KMS-11 (cell line): ENCODE measurements at regions not wholly inside any gene's neighbourhood (a gene's known extent, or its start where the extent isn't known, plus 50 kb on each side); places are given as distances from the start of the nearest gene placed in this dataset.

Experiments
- H2AFZ ChIP-seq: fragments of 200-600 bp; sonication (generic); 2 replicates; pipeline ENCODE4 v1.6.1; 2016; ENCODE audit warnings: antibody characterized with exemption, mixed run types, low read depth
- H3K27ac ChIP-seq: fragments of 200-600 bp; sonication (generic); 2 replicates; pipeline ENCODE4 v1.6.1; 2016; ENCODE audit warnings: mild to moderate bottlenecking, mixed run types
- H3K27me3 ChIP-seq: fragments of 200-600 bp; sonication (generic); 2 replicates; pipeline ENCODE4 v1.6.1; 2017; ENCODE audit warnings: mild to moderate bottlenecking, low read depth, mixed run types, moderate library complexity; ENCODE audit not compliant: insufficient read depth
- H3K36me3 ChIP-seq: fragments of 200-600 bp; sonication (generic); 2 replicates; pipeline ENCODE4 v1.6.1; 2017; ENCODE audit warnings: mild to moderate bottlenecking, mixed run types; ENCODE audit not compliant: insufficient read depth
- H3K4me1 ChIP-seq: fragments of 200-600 bp; sonication (generic); 2 replicates; pipeline ENCODE4 v1.6.1; 2016; ENCODE audit warnings: mild to moderate bottlenecking, low read depth, mixed run types; ENCODE audit not compliant: poor library complexity, severe bottlenecking
- H3K4me2 ChIP-seq: fragments of 200-600 bp; sonication (generic); 2 replicates; pipeline ENCODE4 v1.7.0; 2016; ENCODE audit warnings: mild to moderate bottlenecking, mixed run types
- H3K4me3 ChIP-seq: fragments of 200-600 bp; sonication (generic); IDR thresholded peaks from 2 replicates; pipeline ENCODE4 v1.6.1; 2017; ENCODE audit warnings: low read depth, low read length, mixed read lengths; ENCODE audit not compliant: insufficient read depth
- H3K79me2 ChIP-seq: fragments of 200-600 bp; sonication (generic); 2 replicates; pipeline ENCODE4 v1.6.1; 2016; ENCODE audit warnings: low read depth, mixed run types; ENCODE audit not compliant: insufficient read depth
- H3K9ac ChIP-seq: fragments of 200-600 bp; sonication (generic); 2 replicates; pipeline ENCODE4 v1.6.1; 2016; ENCODE audit warnings: mild to moderate bottlenecking, mixed run types
- H4K20me1 ChIP-seq: fragments of 200-600 bp; sonication (generic); 2 replicates; pipeline ENCODE4 v1.6.1; 2016; ENCODE audit warnings: mild to moderate bottlenecking, mixed run types; ENCODE audit not compliant: insufficient read depth
- TF ChIP-seq, protein P1 (sequence below): fragments of 200-600 bp; sonication (generic); conservative IDR thresholded peaks from 2 replicates; pipeline ENCODE4 v1.6.1; 2017; ENCODE audit warnings: low read depth, mild to moderate bottlenecking, antibody characterized with exemption, low read length, moderate library complexity, mixed read lengths

DNA sequence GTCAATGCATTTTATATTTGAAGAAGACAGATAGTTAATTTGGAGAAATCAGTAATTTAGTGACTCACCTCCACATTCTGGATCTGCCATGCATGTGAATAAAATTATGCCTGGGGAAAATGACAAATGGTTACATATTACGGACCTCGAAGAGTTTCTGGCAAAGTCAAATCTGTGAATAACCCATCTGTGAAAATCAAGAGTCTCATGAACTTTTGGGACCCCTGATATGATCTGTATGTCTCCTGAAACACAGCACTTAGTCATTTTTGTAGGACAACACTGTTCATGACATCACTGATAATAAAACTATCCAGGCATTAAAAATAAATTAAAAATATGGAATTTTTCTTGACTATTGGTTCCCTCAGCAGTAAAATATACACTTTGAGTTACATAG, 584.5 kb downstream of the TLE4 start:
- Histone ChIP-seq H3K27ac (no peak overlapping the region), H3K79me2 (no peaks in the 10 kb centered on the region), H2AFZ (no peak overlapping the region), H4K20me1 (no peaks in the 10 kb centered on the region), H3K4me2 (no peak overlapping the region), H3K4me3 (no peak overlapping the region), H3K36me3 (no peaks in the 10 kb centered on the region), H3K9ac (no peak overlapping the region), H3K4me1 (no peaks in the 10 kb centered on the region), H3K27me3 (no peaks in the 10 kb centered on the region)
- TF ChIP-seq, protein P1, sequence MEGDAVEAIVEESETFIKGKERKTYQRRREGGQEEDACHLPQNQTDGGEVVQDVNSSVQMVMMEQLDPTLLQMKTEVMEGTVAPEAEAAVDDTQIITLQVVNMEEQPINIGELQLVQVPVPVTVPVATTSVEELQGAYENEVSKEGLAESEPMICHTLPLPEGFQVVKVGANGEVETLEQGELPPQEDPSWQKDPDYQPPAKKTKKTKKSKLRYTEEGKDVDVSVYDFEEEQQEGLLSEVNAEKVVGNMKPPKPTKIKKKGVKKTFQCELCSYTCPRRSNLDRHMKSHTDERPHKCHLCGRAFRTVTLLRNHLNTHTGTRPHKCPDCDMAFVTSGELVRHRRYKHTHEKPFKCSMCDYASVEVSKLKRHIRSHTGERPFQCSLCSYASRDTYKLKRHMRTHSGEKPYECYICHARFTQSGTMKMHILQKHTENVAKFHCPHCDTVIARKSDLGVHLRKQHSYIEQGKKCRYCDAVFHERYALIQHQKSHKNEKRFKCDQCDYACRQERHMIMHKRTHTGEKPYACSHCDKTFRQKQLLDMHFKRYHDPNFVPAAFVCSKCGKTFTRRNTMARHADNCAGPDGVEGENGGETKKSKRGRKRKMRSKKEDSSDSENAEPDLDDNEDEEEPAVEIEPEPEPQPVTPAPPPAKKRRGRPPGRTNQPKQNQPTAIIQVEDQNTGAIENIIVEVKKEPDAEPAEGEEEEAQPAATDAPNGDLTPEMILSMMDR, result no peak

DNA sequence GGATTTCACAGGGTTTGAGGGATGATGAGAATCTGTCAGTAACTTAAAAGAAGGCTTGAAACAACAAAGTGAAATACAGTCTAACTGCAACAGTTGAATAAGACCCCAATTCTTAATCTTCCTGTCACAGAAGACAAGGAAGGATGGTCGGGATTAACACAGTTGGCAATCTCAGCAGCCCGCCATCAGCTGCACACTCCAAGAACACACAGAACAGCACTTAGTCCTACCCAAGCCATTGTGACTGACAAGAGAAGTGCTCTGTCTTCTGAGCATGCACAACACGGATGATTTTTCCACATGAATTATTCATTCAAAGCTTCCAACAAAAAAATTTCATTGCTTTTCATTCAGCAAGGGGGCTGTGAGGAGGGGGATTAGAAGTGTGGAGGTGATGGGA, 576.1 kb downstream of the TLE4 start:
- H3K4me3 ChIP-seq, result no peak overlapping the region
- H3K27ac ChIP-seq, result no peak overlapping the region
- no peaks in the 10 kb centered on the region for H4K20me1 ChIP-seq
- H3K4me1 ChIP-seq, result no peaks in the 10 kb centered on the region
- TF ChIP-seq, protein P1, result no peak
- no peaks in the 10 kb centered on the region for H3K36me3 ChIP-seq
- H3K9ac ChIP-seq, result no peak overlapping the region
- H3K79me2 ChIP-seq, result no peaks in the 10 kb centered on the region
- H2AFZ ChIP-seq, result no peak overlapping the region
- no peak overlapping the region for H3K4me2 ChIP-seq
- H3K27me3 ChIP-seq, result no peaks in the 10 kb centered on the region

DNA sequence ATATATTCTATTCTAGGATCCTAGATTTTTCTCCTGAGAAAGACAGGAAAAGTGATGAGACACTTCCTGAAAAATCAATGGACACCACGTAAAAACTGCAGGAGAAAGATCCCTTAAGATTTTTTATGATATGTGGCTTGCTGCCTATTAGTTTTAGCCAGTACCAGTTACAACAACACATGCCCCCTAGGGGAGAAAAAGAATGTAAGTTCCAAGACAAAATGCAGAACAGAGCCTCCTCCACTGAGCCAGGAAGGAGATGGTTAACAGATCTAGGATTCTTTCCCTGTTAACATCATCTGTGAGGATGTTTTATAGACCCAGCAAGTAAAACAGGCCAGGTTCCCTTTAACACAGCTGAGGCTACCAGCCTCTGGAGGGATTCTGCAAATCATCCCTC, 574.7 kb downstream of the TLE4 start:
- no peaks in the 10 kb centered on the region for H3K79me2 ChIP-seq
- no peak overlapping the region for H3K27ac ChIP-seq
- H3K36me3 ChIP-seq, result no peaks in the 10 kb centered on the region
- H3K4me2 ChIP-seq, result no peak overlapping the region
- H4K20me1 ChIP-seq, result no peaks in the 10 kb centered on the region
- H3K4me1 ChIP-seq, result no peaks in the 10 kb centered on the region
- H3K9ac ChIP-seq, result no peak overlapping the region
- H3K27me3 ChIP-seq, result no peaks in the 10 kb centered on the region
- no peak overlapping the region for H2AFZ ChIP-seq
- no peak overlapping the region for H3K4me3 ChIP-seq
- TF ChIP-seq, protein P1, result no peak

DNA sequence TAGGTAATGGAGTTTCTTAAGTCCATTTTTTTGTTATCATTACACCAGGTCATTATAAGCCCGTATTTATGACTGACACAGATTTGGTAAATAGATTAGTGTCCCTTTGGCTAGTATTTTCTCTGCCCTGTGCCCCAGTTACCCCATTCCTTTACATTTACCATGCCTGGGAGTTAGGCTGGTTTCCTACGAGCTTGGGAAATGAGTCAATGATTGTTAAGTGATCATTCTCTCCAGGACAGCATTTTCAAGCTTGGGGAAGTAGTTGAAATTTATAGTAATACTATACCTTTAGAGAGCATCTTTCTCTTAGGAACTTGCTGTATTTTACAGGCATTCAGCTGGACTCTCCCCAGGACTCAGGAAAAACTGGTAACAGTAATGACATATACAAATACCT, 573.1 kb downstream of the TLE4 start:
- Histone ChIP-seq H3K36me3 (no peaks in the 10 kb centered on the region), H4K20me1 (no peaks in the 10 kb centered on the region), H2AFZ (no peak overlapping the region), H3K4me1 (no peaks in the 10 kb centered on the region), H3K79me2 (no peaks in the 10 kb centered on the region), H3K9ac (no peak overlapping the region), H3K27me3 (no peaks in the 10 kb centered on the region), H3K27ac (no peak overlapping the region), H3K4me3 (no peak overlapping the region), H3K4me2 (no peak overlapping the region)
- TF ChIP-seq, protein P1, result no peak

DNA sequence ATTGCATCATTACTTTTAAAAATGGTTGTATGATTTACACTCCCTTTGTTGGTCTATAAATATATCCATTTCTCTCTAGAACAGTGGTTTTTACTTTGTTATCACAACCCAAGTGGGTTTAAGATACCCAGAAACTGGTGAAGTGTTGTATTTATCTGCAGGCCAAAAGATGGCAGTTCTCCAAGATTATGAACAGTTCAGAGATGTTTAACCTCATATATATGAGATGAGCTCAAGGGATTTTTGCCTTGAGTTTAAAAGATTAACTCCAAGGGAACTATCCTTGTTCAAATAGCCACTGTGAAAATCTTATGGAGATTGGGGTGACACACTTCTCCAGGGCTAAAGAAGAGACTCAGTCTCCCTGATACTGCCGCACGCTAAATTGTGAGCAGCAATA, 572.6 kb downstream of the TLE4 start:
- Histone ChIP-seq H3K9ac (no peak overlapping the region), H3K79me2 (no peaks in the 10 kb centered on the region), H3K36me3 (no peaks in the 10 kb centered on the region), H3K4me3 (no peak overlapping the region), H3K4me2 (no peak overlapping the region), H3K4me1 (no peaks in the 10 kb centered on the region), H3K27me3 (no peaks in the 10 kb centered on the region), H3K27ac (no peak overlapping the region), H2AFZ (no peak overlapping the region), H4K20me1 (no peaks in the 10 kb centered on the region)
- TF ChIP-seq, protein P1, result no peak
